ENCODE measurements at regions not wholly inside any gene's neighbourhood (a gene's known extent, or its start where the extent isn't known, plus 50 kb on each side); places are given as distances from the start of the nearest gene placed in this dataset.

DNA sequence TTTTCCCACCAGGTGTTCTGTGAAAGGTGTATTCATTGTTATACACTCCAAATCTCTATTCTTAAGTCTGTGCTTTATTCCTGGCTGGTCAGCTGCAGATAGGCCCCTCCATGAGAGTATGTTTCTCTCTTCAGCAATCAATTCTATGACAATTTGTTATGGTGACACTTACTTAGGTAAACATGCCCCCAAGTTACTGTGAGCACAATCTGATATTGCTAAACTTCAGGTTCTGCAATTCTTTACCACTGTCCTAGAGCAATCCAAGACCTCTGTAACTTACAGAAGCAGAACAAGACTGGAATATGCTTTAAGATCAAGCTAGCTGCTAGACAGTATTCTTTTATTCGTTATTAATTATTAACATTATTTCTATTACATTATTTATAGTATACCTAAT, 391.9 kb downstream of the FRK start (continued):
- TF ChIP-seq, protein P1, sequence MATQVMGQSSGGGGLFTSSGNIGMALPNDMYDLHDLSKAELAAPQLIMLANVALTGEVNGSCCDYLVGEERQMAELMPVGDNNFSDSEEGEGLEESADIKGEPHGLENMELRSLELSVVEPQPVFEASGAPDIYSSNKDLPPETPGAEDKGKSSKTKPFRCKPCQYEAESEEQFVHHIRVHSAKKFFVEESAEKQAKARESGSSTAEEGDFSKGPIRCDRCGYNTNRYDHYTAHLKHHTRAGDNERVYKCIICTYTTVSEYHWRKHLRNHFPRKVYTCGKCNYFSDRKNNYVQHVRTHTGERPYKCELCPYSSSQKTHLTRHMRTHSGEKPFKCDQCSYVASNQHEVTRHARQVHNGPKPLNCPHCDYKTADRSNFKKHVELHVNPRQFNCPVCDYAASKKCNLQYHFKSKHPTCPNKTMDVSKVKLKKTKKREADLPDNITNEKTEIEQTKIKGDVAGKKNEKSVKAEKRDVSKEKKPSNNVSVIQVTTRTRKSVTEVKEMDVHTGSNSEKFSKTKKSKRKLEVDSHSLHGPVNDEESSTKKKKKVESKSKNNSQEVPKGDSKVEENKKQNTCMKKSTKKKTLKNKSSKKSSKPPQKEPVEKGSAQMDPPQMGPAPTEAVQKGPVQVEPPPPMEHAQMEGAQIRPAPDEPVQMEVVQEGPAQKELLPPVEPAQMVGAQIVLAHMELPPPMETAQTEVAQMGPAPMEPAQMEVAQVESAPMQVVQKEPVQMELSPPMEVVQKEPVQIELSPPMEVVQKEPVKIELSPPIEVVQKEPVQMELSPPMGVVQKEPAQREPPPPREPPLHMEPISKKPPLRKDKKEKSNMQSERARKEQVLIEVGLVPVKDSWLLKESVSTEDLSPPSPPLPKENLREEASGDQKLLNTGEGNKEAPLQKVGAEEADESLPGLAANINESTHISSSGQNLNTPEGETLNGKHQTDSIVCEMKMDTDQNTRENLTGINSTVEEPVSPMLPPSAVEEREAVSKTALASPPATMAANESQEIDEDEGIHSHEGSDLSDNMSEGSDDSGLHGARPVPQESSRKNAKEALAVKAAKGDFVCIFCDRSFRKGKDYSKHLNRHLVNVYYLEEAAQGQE (IDR thresholded peaks at IDR 0.05; ENCODE audit: unreplicated experiment): no peak
- no peak for TF ChIP-seq POLR2AphosphoS5 (IDR thresholded peaks at IDR 0.05; ENCODE audit: low read depth)
- TF ChIP-seq, protein P2, sequence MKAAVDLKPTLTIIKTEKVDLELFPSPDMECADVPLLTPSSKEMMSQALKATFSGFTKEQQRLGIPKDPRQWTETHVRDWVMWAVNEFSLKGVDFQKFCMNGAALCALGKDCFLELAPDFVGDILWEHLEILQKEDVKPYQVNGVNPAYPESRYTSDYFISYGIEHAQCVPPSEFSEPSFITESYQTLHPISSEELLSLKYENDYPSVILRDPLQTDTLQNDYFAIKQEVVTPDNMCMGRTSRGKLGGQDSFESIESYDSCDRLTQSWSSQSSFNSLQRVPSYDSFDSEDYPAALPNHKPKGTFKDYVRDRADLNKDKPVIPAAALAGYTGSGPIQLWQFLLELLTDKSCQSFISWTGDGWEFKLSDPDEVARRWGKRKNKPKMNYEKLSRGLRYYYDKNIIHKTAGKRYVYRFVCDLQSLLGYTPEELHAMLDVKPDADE (IDR thresholded peaks at IDR 0.05): no peak
- no peak for TF ChIP-seq ZNF331 (CRISPR knock-in tag; IDR thresholded peaks at IDR 0.05; ENCODE audit: low read depth)
- TF ChIP-seq ZNF114 (CRISPR knock-in tag; IDR thresholded peaks at IDR 0.05): no peak
- no peak for TF ChIP-seq NANOG (IDR thresholded peaks at IDR 0.05; ENCODE audit: borderline replicate concordance)

DNA sequence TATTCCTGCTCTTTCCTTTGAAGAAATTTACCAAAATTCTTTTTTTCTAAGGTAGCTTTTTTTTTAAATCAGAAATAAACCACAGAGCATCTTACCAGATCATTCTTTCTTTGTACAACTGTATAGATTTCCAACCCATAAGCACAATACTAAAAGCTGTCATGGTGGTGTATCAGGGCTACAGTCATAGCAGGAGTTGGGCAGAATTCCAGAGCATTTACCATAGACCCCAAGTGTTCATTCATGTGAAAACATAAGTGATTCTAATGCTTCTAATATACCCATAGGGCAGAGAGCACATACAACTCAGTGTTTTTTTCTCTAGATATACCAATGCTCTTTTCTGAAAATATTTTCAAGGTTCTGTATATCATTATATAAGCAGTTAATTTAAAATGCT, 392.5 kb downstream of the FRK start:
- no peak for ATAC-seq
- Mint-ChIP-seq H3K4me1 (peaks cover 6% of the 10 kb centered on the region; the same call in 2 of the 3 replicates), H3K36me3 (ENCODE audit: low read depth) (no peaks in the 10 kb centered on the region), H3K27ac (no peak overlapping the region), H3K9me3 (no peaks in the 10 kb centered on the region), H3K27me3 (ENCODE audit: insufficient read depth, low read depth, poor library complexity) (no peaks in the 10 kb centered on the region), H3K4me3 (no peak overlapping the region)
- Histone ChIP-seq H4K20me1 (replicated peaks; ENCODE audit: insufficient read depth) (no peaks in the 10 kb centered on the region), H3K27ac (ENCODE audit: low read depth) (no peak overlapping the region), H2AFZ (no peak overlapping the region), H3K79me2 (replicated peaks; ENCODE audit: insufficient read depth) (no peaks in the 10 kb centered on the region), H3K36me3 (ENCODE audit: insufficient read depth) (no peaks in the 10 kb centered on the region), H3K4me1 (ENCODE audit: insufficient read depth) (no peaks in the 10 kb centered on the region), H3K4me2 (no peak overlapping the region), H3F3A (replicated peaks; ENCODE audit: low read depth) (no peaks in the 10 kb centered on the region), H3K9me2 (ENCODE audit: insufficient read depth) (no peaks in the 10 kb centered on the region), H3K4me3 (no peak overlapping the region), H3K27me3 (ENCODE audit: insufficient read depth) (no peaks in the 10 kb centered on the region)
- DNase-seq (ENCODE audit: low spot score): no peak
- TF ChIP-seq ZNF114 (CRISPR knock-in tag; IDR thresholded peaks at IDR 0.05) (no peak), JUNB (IDR thresholded peaks at IDR 0.05; ENCODE audit: unreplicated experiment) (no peak), STAT1 (IDR thresholded peaks at IDR 0.05; ENCODE audit: unreplicated experiment) (no peak), EZH2phosphoT487 (IDR thresholded peaks at IDR 0.05; ENCODE audit: unreplicated experiment) (no peak), POLR2AphosphoS5 (IDR thresholded peaks at IDR 0.05; ENCODE audit: low read depth) (no peak), ZNF331 (CRISPR knock-in tag; IDR thresholded peaks at IDR 0.05; ENCODE audit: low read depth) (no peak), EZH2 (IDR thresholded peaks at IDR 0.05; ENCODE audit: low read depth, unreplicated experiment) (no peak), NANOG (IDR thresholded peaks at IDR 0.05; ENCODE audit: borderline replicate concordance) (no peak)
- TF ChIP-seq, protein P1 (IDR thresholded peaks at IDR 0.05; ENCODE audit: unreplicated experiment): no peak
- TF ChIP-seq, protein P3, sequence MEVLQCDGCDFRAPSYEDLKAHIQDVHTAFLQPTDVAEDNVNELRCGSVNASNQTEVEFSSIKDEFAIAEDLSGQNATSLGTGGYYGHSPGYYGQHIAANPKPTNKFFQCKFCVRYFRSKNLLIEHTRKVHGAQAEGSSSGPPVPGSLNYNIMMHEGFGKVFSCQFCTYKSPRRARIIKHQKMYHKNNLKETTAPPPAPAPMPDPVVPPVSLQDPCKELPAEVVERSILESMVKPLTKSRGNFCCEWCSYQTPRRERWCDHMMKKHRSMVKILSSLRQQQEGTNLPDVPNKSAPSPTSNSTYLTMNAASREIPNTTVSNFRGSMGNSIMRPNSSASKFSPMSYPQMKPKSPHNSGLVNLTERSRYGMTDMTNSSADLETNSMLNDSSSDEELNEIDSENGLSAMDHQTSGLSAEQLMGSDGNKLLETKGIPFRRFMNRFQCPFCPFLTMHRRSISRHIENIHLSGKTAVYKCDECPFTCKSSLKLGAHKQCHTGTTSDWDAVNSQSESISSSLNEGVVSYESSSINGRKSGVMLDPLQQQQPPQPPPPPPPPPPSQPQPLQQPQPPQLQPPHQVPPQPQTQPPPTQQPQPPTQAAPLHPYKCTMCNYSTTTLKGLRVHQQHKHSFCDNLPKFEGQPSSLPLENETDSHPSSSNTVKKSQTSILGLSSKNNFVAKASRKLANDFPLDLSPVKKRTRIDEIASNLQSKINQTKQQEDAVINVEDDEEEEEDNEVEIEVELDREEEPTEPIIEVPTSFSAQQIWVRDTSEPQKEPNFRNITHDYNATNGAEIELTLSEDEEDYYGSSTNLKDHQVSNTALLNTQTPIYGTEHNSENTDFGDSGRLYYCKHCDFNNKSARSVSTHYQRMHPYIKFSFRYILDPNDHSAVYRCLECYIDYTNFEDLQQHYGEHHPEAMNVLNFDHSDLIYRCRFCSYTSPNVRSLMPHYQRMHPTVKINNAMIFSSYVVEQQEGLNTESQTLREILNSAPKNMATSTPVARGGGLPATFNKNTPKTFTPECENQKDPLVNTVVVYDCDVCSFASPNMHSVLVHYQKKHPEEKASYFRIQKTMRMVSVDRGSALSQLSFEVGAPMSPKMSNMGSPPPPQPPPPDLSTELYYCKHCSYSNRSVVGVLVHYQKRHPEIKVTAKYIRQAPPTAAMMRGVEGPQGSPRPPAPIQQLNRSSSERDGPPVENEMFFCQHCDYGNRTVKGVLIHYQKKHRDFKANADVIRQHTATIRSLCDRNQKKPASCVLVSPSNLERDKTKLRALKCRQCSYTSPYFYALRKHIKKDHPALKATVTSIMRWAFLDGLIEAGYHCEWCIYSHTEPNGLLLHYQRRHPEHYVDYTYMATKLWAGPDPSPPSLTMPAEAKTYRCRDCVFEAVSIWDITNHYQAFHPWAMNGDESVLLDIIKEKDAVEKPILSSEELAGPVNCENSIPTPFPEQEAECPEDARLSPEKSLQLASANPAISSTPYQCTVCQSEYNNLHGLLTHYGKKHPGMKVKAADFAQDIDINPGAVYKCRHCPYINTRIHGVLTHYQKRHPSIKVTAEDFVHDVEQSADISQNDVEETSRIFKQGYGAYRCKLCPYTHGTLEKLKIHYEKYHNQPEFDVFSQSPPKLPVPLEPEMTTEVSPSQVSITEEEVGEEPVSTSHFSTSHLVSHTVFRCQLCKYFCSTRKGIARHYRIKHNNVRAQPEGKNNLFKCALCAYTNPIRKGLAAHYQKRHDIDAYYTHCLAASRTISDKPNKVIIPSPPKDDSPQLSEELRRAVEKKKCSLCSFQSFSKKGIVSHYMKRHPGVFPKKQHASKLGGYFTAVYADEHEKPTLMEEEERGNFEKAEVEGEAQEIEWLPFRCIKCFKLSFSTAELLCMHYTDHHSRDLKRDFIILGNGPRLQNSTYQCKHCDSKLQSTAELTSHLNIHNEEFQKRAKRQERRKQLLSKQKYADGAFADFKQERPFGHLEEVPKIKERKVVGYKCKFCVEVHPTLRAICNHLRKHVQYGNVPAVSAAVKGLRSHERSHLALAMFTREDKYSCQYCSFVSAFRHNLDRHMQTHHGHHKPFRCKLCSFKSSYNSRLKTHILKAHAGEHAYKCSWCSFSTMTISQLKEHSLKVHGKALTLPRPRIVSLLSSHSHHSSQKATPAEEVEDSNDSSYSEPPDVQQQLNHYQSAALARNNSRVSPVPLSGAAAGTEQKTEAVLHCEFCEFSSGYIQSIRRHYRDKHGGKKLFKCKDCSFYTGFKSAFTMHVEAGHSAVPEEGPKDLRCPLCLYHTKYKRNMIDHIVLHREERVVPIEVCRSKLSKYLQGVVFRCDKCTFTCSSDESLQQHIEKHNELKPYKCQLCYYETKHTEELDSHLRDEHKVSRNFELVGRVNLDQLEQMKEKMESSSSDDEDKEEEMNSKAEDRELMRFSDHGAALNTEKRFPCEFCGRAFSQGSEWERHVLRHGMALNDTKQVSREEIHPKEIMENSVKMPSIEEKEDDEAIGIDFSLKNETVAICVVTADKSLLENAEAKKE (CRISPR knock-in tag; IDR thresholded peaks at IDR 0.05): no peak

Measured in GM23338 (cell line).